ENCODE measurements at regions not wholly inside any gene's neighbourhood (a gene's known extent, or its start where the extent isn't known, plus 50 kb on each side); places are given as distances from the start of the nearest gene placed in this dataset.

DNA sequence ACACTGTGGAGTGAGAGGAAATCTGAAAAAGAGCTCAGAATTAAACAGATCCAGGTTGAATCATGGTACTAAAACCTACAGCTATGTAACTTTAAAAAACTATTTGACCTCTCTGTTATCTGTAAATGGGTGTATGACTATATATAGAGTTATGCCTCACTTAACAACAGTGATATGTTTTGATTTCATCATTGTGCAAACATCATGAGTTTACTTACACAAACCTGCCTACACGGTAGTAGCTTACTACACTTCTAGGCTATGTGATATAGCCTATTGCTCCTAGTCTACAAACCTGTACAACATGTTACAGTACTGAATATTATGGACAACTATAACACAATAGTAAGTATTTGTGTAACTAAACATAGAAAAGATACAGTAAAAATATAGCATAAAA, 191.6 kb upstream of the MEIS2 start:
- Histone ChIP-seq H3K4me1 (replicated peaks in 1 of 2) (no peaks in the 10 kb centered on the region), H3K27ac (no peak overlapping the region), H3K4me3 (no peak overlapping the region)
- no peak for ATAC-seq (replicated peaks in 6 of 8)
- WGBS, 10 experiments: 50 to 100% (median 80%) methylated on average over 1 of the region's 1 CpG; no CpG with 5 or more reads in 4 of the 10 experiments
- in situ Hi-C loops (cut with MboI; ENCODE audit: low pct_unique_long_range_greater_than_20kb in 2 of 9, low sequenced_read_pairs in 9 of 9, unreplicated experiment in 9 of 9): no loop called here

GRCh38 chr15:37298271-37298670, 197.9 kb upstream of the MEIS2 start:
- no peak for ATAC-seq (replicated peaks in 6 of 8)
- WGBS, 10 experiments: 0 to 100% (median 88%) methylated on average over 1 of the region's 1 CpG; no CpG with 5 or more reads in 3 of the 10 experiments
- Histone ChIP-seq H3K27ac (no peak overlapping the region), H3K4me1 (replicated peaks in 1 of 2) (no peaks in the 10 kb centered on the region), H3K4me3 (no peak overlapping the region)
- in situ Hi-C loops (cut with MboI; ENCODE audit: low pct_unique_long_range_greater_than_20kb in 2 of 9, low sequenced_read_pairs in 9 of 9, unreplicated experiment in 9 of 9): no loop called here

DNA sequence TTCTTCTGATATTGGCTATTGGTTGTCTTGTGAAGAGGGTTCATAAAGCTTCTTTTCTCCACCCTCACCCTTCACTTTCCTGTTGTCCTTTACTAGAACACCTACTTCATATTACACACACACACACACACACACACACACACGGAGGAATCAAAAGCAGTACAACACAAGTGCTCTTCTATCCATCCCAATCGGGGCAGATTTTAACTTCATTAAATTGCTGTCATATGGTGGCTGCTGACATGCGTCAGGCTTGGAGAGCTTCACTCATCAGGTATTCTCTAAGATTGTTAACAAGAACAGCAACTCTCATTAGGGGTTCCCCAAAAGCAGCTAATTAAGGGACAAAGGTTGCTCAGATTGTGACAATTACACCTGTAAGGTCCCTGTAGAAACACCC, 239.1 kb upstream of the MEIS2 start:
- no peak overlapping the region for H3K27ac ChIP-seq
- H3K4me1 ChIP-seq (replicated peaks in 1 of 2): peaks cover 4 to 26% of the 10 kb centered on the region in 2 donors
- 10 to 100% (median 75%) methylated on average over 1 to 3 of the region's 3 CpGs; no CpG with 5 or more reads in 2 of the 10 experiments for WGBS, 10 experiments
- no peak overlapping the region for H3K4me3 ChIP-seq
- in situ Hi-C loops (cut with MboI; ENCODE audit: low pct_unique_long_range_greater_than_20kb in 2 of 9, low sequenced_read_pairs in 9 of 9, unreplicated experiment in 9 of 9): no loop called here
- peak in 1 of 8 experiments; percentile 10 for ATAC-seq (replicated peaks in 6 of 8)

GRCh38 chr15:37339856-37340255, 239.5 kb upstream of the MEIS2 start:
- ATAC-seq (replicated peaks in 6 of 8): peak in 3 of 8 experiments; percentile 39 to 57 (median 49)
- Histone ChIP-seq H3K4me1 (replicated peaks in 1 of 2) (peaks cover 4 to 26% of the 10 kb centered on the region in 2 donors), H3K27ac (no peak overlapping the region)

GRCh38 chr15:37340438-37340837, 240.1 kb upstream of the MEIS2 start:
- Histone ChIP-seq H3K4me3 (no peak overlapping the region), H3K4me1 (replicated peaks in 1 of 2) (peaks cover 4 to 26% of the 10 kb centered on the region in 2 donors), H3K27ac (no peak overlapping the region)
- in situ Hi-C loops (cut with MboI; ENCODE audit: low pct_unique_long_range_greater_than_20kb in 2 of 9, low sequenced_read_pairs in 9 of 9, unreplicated experiment in 9 of 9): no loop called here
- WGBS, 10 experiments: 5 to 90% (median 28%) methylated on average over 2 of the region's 2 CpGs; no CpG with 5 or more reads in 5 of the 10 experiments
- ATAC-seq (replicated peaks in 6 of 8): peak in 5 of 8 experiments; percentile 30 to 84 (median 61)

More at GRCh38 chr15:37339856-37340255, 239.5 kb upstream of the MEIS2 start:
- no peak overlapping the region for H3K4me3 ChIP-seq
- 6 to 100% (median 73%) methylated on average over 1 to 3 of the region's 3 CpGs for WGBS, 10 experiments
- in situ Hi-C loops (cut with MboI; ENCODE audit: low pct_unique_long_range_greater_than_20kb in 2 of 9, low sequenced_read_pairs in 9 of 9, unreplicated experiment in 9 of 9): no loop called here

- WGBS, 10 experiments: 0 to 100% (median 60%) methylated on average over 1 to 7 of the region's 8 CpGs; no CpG with 5 or more reads in 1 of the 10 experiments
- Histone ChIP-seq H3K4me1 (replicated peaks in 1 of 2) (peaks cover 0 to 46% of the 10 kb centered on the region in 2 donors), H3K27ac (no peak overlapping the region), H3K4me3 (no peak overlapping the region)
- no peak for ATAC-seq (replicated peaks in 6 of 8)
- in situ Hi-C loops (cut with MboI; ENCODE audit: low pct_unique_long_range_greater_than_20kb in 2 of 9, low sequenced_read_pairs in 9 of 9, unreplicated experiment in 9 of 9): no loop called here
Measured at GRCh38 chr15:37359101-37359892, 258.9 kb upstream of the MEIS2 start.

DNA sequence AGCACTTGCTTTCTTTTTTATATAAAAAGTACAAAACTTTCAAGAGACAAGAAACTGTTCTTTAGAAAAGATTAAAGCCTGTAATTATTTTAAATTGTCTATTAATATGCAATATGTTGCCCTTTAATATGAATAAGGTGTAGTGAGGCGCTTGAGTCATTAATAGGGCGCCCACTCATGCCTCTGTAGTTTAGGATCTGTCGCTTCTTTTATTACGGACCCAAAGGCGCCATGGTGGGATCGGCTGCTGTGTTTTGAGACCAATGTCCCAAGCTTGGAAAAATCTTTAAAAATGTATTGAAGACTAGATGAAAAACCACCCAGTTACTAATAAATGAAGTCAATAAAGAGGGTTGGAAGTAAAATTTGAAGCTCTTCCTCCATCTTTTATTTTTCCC, 259.5 kb upstream of the MEIS2 start:
- no peak for ATAC-seq (replicated peaks in 6 of 8)
- H3K4me3 ChIP-seq: no peak overlapping the region
- 37 to 100% (median 92%) methylated on average over 1 to 6 of the region's 6 CpGs; no CpG with 5 or more reads in 1 of the 10 experiments for WGBS, 10 experiments
- peaks cover 0 to 46% of the 10 kb centered on the region in 2 donors for H3K4me1 ChIP-seq (replicated peaks in 1 of 2)
- in situ Hi-C loops (cut with MboI; ENCODE audit: low pct_unique_long_range_greater_than_20kb in 2 of 9, low sequenced_read_pairs in 9 of 9, unreplicated experiment in 9 of 9): no loop called here
- H3K27ac ChIP-seq: no peak overlapping the region

- ATAC-seq (replicated peaks in 6 of 8): no peak
- H3K4me1 ChIP-seq (replicated peaks in 1 of 2): peaks cover 0 to 46% of the 10 kb centered on the region in 2 donors
- no peak overlapping the region for H3K27ac ChIP-seq
- no peak overlapping the region for H3K4me3 ChIP-seq
- 0 to 100% (median 36%) methylated on average over 1 of the region's 1 CpG; no CpG with 5 or more reads in 2 of the 10 experiments for WGBS, 10 experiments
- in situ Hi-C loops (cut with MboI; ENCODE audit: low pct_unique_long_range_greater_than_20kb in 2 of 9, low sequenced_read_pairs in 9 of 9, unreplicated experiment in 9 of 9): no loop called here
Measured at GRCh38 chr15:37360724-37361123, 260.4 kb upstream of the MEIS2 start.

- 8 to 79% (median 44%) methylated on average over 1 to 4 of the region's 4 CpGs for WGBS, 10 experiments
- Histone ChIP-seq H3K4me3 (no peak overlapping the region), H3K27ac (no peak overlapping the region), H3K4me1 (replicated peaks in 1 of 2) (peaks cover 0 to 46% of the 10 kb centered on the region in 2 donors)
- in situ Hi-C loops (cut with MboI; ENCODE audit: low pct_unique_long_range_greater_than_20kb in 2 of 9, low sequenced_read_pairs in 9 of 9, unreplicated experiment in 9 of 9): no loop called here
- ATAC-seq (replicated peaks in 6 of 8): peak in 3 of 8 experiments; percentile 27 to 43 (median 29)
Measured at GRCh38 chr15:37361621-37362020, 261.3 kb upstream of the MEIS2 start.

GRCh38 chr15:37362414-37362813, 262.1 kb upstream of the MEIS2 start:
- Histone ChIP-seq H3K4me3 (no peak overlapping the region), H3K4me1 (replicated peaks in 1 of 2) (peaks cover 0 to 39% of the 10 kb centered on the region in 2 donors), H3K27ac (no peak overlapping the region)
- 22 to 100% (median 86%) methylated on average over 1 to 3 of the region's 3 CpGs; no CpG with 5 or more reads in 1 of the 10 experiments for WGBS, 10 experiments
- no peak for ATAC-seq (replicated peaks in 6 of 8)
- in situ Hi-C loops (cut with MboI; ENCODE audit: low pct_unique_long_range_greater_than_20kb in 2 of 9, low sequenced_read_pairs in 9 of 9, unreplicated experiment in 9 of 9): no loop called here

- in situ Hi-C loops (cut with MboI; ENCODE audit: low pct_unique_long_range_greater_than_20kb in 2 of 9, low sequenced_read_pairs in 9 of 9, unreplicated experiment in 9 of 9): no loop called here
- WGBS, 10 experiments: 0 to 100% (median 73%) methylated on average over 1 to 4 of the region's 4 CpGs; no CpG with 5 or more reads in 2 of the 10 experiments
- H3K4me3 ChIP-seq: no peak overlapping the region
- ATAC-seq (replicated peaks in 6 of 8): no peak
- H3K4me1 ChIP-seq (replicated peaks in 1 of 2): peaks cover 0 to 3% of the 10 kb centered on the region in 2 donors
- H3K27ac ChIP-seq: no peak overlapping the region
Measured at GRCh38 chr15:37368961-37369360, 268.6 kb upstream of the MEIS2 start.

DNA sequence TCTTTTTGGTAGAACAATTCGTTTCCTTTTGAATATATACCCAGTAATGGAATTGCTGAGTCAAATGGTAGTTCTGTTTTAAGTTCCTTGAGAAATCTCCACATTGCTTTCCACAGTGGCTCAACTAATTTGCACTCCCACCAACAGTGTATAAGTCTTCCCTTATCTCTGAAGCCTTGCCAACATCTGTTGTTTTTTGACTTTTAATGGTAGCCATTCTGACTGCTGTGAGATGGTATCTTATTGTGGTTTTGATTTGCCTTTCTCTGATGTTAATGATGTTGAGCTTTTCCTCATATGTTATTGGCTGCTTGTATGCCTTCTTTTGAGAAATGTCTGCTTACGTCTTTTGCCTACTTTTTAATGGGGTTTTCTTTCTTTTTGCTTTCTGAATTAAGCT, 270.6 kb upstream of the MEIS2 start:
- ATAC-seq (replicated peaks in 6 of 8): no peak
- H3K4me1 ChIP-seq (replicated peaks in 1 of 2): peaks cover 0 to 3% of the 10 kb centered on the region in 2 donors
- in situ Hi-C loops (cut with MboI; ENCODE audit: low pct_unique_long_range_greater_than_20kb in 2 of 9, low sequenced_read_pairs in 9 of 9, unreplicated experiment in 9 of 9): no loop called here
- no peak overlapping the region for H3K4me3 ChIP-seq
- H3K27ac ChIP-seq: no peak overlapping the region
- WGBS, 10 experiments: 8 to 100% (median 63%) methylated on average over 1 to 2 of the region's 2 CpGs

DNA sequence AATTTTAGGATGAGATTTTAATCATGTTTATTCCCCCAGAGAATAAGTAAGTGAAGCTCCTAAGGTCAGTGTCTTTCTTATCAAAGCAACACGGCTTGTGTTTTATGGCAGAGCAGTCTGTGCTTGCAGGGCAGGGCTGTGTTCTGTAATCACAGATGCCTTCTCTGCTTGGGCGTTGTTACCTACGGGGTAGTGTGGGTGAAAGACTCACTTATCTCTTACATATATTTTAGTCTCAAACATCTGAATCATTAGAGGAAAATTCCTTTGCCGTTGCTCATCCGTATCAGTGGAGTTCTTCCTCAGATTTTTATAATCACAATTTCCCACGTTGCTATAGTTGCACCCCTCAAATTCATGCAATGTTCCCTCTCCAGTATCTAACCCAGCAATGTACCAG, 271.7 kb upstream of the MEIS2 start:
- in situ Hi-C loops (cut with MboI; ENCODE audit: low pct_unique_long_range_greater_than_20kb in 2 of 9, low sequenced_read_pairs in 9 of 9, unreplicated experiment in 9 of 9): no loop called here
- Histone ChIP-seq H3K4me1 (replicated peaks in 1 of 2) (peaks cover 0 to 3% of the 10 kb centered on the region in 2 donors), H3K4me3 (no peak overlapping the region), H3K27ac (no peak overlapping the region)
- ATAC-seq (replicated peaks in 6 of 8): peak in 1 of 8 experiments; percentile 31
- 0 to 100% (median 50%) methylated on average over 1 to 5 of the region's 6 CpGs; no CpG with 5 or more reads in 1 of the 10 experiments for WGBS, 10 experiments

All from motor neuron (in vitro differentiated cells).